GM18502 (cell line): ENCODE measurements at regions not wholly inside any gene's neighbourhood (a gene's known extent, or its start where the extent isn't known, plus 50 kb on each side); places are given as distances from the start of the nearest gene placed in this dataset.

Experiments used
- ATAC-seq: cut with Tn5 transposase; IDR thresholded peaks from one replicate; pipeline ENCODE4 v1.9.1; 2021; ENCODE audit warnings: mild to moderate bottlenecking; ENCODE audit not compliant: unreplicated experiment, poor library complexity

GRCh38 chr3:59271971-59272370 is 222.1 kb upstream of the CFAP20DC start:
- no peak for ATAC-seq

DNA sequence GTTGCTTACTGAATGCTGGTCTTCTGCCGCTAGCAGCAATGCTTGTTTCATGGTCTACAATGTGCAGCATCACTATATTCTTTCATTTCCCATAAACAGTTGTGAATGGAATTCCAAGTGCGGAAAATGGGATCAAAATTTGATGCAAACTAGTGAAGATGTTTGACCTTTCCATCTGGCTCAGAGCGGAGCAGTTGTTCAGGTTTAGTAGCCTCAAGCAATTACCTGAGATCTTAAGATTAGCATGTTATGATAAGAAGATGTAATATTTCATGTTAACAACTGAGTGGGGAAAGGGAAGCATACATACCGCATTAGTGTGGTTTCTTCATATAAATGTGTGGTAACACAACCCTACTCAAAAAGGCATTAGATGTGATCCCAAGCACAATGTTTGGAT is 221.1 kb upstream of the CFAP20DC start:
- ATAC-seq = no peak

DNA sequence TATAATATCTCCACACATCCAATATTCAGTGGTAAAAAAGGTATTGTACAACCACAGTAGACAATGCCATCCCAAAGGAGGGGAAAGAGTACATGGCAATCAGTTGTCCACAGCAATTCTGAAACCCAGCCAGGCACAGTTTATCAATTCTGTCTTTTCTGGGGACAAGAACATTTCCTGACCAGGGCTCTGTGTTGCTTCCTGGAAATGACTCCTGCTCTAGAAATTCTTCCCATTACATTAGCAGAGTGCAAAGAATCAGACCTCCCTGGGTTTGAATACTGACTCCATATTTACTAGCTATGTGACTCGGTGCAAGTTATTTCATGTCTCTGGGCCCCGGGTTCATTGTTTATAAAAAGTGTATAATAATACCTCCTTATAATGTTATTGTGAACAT is 220.4 kb upstream of the CFAP20DC start:
- no peak for ATAC-seq

DNA sequence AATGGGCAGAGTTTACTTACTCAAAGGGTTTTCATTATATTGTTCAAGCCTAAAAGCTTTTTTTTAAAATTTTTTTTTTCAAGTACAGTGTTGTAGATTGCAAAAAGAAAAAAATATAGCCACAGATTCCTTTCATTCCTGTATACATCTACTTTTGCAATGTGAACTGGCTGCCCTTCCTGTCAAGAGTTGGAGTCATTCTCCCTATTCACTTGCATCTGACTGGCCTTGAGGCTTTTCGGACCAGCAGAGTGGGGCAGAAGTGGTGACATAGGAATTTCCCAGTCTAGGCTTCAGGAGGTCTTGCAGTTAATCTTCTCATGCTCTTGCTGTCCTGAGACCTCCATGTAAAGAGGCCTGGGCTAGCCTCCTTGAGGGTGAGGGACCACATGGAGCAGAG is 218.3 kb upstream of the CFAP20DC start:
- no peak for ATAC-seq

DNA sequence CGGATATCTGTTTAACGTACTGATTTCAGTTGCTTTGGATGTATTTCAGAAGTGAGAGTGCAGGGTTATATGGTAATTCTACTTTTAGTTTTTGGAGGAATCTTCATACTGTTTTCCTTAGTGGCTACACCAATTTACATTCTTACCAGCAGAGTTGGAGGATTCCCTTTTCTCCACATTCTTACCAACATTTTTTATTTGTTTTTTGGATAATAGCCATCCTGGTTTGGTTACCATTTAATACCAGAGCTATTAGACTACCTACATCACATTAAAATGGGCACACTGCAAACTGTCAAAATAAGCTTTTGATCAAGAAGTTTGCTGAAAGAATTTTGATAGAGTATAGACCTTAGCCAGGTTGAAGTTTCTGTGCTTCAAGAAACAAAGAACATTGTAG is 217.2 kb upstream of the CFAP20DC start:
- no peak for ATAC-seq

DNA sequence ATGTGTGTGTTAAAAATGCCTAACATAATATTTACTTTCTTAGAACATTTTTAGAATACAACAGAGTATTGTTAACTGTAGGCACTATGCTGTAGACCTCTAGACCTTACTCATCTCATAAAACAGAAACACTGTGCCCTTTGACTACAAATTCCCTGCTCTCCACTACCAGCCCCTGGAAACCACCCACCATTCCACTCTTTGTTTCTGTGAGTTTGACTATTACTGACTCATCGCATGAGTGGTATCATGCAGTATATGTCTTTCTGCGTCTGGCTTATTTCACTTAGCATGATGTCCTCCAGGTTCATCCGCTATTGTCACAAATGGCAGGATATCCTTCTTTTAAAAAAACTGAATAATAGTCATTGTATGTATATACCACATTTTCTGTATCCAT is 216.7 kb upstream of the CFAP20DC start:
- no peak for ATAC-seq

DNA sequence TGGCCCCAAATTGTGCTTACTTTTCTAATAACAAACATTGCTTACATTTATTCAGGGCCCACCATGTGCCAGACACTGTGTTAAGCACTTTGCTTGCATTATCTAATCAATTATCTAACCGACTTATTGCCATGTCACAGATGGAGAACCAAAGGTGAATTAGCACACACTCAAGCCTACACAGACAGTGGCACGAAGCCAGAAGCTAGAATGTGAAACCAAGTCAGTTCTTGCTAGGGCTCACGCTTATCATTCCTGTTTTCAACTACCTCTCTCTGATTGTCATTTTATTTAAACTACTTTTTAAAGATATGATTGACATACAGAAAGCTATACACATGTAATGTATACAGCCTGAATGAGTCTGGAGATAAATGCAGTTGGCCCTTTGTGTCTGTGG is 215.7 kb upstream of the CFAP20DC start:
- no peak for ATAC-seq

- ATAC-seq = no peak
These were observed 214.5 kb upstream of the CFAP20DC start for GRCh38 chr3:59264366-59264765.

DNA sequence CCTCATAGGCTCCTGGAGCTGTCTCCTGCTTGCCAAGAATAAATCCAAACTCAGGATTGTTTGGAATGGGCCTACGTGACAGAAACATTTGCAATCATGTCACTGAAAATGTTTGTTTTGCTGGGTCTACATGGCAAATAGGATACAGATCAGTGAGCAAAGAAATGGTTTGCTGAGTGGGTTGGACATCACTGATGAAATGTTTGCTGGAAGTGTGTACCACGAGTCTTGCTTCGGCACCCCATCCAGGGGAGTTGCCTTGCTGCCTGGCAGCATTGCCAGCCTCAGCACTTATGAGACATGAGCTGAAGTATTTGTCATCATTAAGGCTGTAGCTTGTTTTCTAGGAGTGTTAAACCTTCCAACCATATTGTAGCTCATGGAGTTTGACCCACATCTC is 213.3 kb upstream of the CFAP20DC start:
- ATAC-seq = no peak

DNA sequence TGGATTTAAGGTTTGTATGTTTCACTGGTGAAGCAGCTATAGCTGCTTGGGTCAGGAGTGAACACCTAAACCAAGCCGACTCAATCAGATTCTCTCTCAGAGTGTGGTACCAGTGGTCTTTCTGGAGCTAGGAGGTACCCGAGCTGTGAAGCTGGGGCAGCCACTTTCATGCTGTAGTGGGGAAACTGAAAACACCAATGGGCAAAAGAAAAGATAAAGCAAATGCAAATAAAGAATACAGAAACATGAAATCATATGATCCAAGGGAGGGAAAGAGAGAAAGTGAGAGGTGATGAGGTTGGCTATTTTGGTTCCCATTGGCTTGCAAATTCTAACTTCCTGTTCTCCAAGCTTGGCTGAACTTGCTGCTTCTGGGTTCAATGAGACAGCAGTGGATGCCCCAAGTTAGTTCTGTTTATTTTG is 212.3 kb upstream of the CFAP20DC start:
- ATAC-seq = peak; percentile 96

GRCh38 chr3:59261009-59261408 is 211.2 kb upstream of the CFAP20DC start:
- no peak for ATAC-seq

- no peak for ATAC-seq
These were observed 208.9 kb upstream of the CFAP20DC start for GRCh38 chr3:59258550-59259260.

DNA sequence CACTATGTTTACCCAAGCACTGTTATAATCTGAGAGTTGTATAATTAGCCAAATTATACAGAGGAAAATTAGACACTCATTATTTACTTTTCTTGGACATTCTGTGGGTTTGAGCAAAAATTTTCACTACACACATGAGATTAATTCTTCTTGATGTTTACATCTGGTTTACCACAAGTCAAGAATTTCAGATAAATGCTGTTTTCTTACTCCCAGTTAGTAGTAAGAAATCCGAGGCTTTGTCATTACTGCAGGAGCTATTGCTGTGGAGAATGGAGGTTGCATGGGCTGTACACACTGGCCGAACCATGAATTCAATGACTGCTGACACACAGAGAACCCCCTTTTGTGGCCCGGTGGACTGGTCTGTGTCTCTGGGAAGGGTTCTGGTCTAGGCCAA is 207.7 kb upstream of the CFAP20DC start:
- ATAC-seq = no peak

DNA sequence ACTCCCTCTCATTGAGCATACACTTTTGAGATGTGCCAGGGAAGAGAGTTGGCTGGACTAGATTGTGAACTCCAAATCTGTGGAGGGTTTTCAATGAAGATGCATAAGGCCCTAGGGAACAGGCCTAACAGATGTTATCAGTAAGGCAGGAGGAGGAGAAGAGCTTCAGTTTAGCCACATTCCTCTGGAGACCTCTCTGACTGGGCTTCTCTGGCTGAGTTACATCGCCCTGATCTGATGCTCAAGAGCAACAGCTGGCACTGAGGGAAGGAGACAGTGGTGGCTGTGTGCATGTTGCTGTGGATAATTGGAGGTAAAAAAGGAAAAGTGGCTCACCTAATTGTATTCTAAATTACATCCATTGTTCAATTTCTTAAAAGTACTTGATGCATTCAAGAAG is 206.4 kb upstream of the CFAP20DC start:
- no peak for ATAC-seq

DNA sequence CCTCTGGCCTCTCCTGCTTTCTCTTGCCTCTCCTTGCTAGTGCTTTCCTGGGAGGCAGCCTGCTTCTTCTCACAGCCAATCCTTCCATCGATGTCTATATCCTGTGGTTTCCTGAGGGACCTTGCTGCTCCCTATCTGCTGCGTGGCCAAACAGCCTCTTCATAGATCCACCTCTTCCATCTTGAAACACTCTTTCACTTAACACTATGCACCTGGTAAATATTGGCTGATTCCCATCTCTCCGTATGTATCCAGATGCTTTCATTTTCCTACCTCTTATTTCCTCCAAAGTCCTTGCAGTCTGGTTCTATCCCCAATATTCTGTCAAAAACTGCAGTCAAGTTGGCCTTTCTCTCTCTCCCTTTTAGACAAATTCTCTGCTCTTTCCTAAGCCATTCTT is 205.2 kb upstream of the CFAP20DC start:
- ATAC-seq = no peak

GRCh38 chr3:59254433-59254832 is 204.6 kb upstream of the CFAP20DC start:
- no peak for ATAC-seq

DNA sequence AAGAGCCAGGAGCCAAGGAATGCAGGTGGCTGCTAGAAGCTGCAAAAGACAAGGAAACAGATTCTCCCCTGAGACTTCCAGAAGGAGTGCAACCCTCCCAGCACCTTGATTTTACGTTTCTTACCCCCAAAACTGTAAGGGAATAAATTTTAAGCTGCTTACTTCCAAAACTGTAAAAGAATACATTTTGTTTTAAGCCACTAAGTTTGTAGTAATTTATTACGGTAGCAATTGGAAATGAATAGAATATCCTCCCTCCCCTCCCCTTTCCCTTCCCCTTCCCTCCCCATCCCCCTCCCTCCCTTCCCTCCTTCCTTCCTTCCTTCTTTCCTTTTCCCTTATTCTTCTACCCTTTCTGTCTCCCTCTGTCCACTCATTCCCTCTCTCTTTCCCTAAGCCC is 203.7 kb upstream of the CFAP20DC start:
- no peak for ATAC-seq

GRCh38 chr3:59251869-59252268 is 202.0 kb upstream of the CFAP20DC start:
- ATAC-seq = no peak

DNA sequence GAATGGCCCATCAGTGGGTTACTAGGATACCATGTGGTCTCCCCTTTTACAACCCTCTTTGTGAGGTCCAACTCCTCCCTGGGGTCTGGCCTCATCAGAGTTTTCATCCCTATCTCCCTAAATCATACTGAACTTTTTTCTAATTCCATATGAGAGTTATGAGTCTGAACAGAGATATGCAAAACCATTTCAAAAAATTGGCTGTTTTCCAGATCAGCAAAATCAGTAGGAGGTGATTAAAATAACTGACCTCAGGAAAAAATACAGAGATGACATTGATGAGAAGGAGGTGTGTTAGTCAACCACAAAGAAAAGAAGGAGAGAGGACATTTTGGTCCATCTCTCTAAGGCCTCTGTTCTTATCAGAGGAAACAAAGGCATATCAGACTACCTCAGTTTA is 200.8 kb upstream of the CFAP20DC start:
- ATAC-seq = no peak

DNA sequence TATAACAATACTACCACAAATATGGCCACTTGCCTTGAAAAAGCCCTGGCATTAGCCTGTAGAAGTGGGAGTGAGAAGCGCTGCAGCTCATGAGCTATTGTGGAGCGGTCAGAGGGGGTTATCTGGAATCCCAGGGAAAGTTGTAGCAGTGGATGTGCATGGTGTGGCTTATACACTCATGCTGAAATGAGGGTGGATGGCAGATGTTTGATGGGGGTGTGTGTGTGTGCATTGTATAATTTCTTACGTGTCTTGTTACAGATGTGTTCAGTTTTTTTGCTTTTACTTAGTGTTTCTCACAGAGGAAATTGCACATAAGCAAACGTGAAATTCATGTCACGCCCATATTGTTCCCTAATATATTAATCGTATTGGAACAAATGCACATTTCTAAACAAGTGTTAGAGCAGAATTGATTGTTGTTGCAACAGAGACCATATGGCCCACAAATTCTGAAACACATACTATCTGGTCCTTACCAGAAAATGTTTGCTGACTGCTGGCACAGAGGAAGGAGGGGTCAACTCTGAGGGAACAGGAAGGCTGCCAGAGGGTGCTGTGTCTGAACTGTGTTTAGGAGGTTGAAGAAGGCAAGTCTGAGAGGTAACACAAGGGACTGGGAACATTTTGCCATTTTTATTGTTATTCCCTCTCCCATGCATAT is 200.0 kb upstream of the CFAP20DC start:
- ATAC-seq = no peak

DNA sequence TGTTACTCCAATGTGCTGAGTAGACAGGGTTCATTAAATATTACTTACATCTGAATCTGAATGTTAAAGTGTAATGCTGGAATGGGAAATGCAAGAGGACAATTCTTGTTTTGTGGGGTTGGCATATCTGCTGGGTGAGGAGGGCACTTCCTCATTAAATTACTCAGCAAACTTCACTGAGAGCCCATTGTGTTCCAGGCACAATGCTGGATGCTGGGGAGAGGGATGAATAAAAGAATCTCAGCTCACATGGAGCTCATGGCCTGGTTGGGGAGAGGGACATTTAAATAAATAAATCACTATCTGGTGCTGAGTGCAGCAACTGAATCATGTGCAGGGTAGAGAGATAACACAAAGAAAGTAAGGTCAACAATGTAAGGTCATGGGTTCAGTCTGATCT is 199.2 kb upstream of the CFAP20DC start:
- ATAC-seq = no peak

GRCh38 chr3:59247402-59247841 is 197.6 kb upstream of the CFAP20DC start:
- ATAC-seq = peak; percentile 53
